ENCODE measurements at regions not wholly inside any gene's neighbourhood (a gene's known extent, or its start where the extent isn't known, plus 50 kb on each side); places are given as distances from the start of the nearest gene placed in this dataset.
A peak's percentile ranks its signal among the peaks of the same experiment; 100 is the strongest.

GRCh38 chr5:26749829-26750228, 288.6 kb downstream of the CDH9 start:
- ChIA-PET CTCF (no interaction called here), POLR2A (no interaction called here)
- no peak for TF ChIP-seq PKNOX1 (IDR thresholded peaks at IDR 0.05)
- no peak for TF ChIP-seq ZNF384 (IDR thresholded peaks at IDR 0.05)
- TF ChIP-seq L3MBTL2 (conservative IDR thresholded peaks at IDR 0.05), result no peak
- no peak for TF ChIP-seq HDGF (IDR thresholded peaks at IDR 0.05; ENCODE audit: borderline replicate concordance)
- TF ChIP-seq CTBP1 (IDR thresholded peaks at IDR 0.05; ENCODE audit: borderline replicate concordance), result no peak
- no peak for TF ChIP-seq SUZ12 (IDR thresholded peaks at IDR 0.05)
- no peak for TF ChIP-seq FOXA1 (IDR thresholded peaks at IDR 0.05)
- no peak for TF ChIP-seq FOXM1 (IDR thresholded peaks at IDR 0.05; ENCODE audit: borderline replicate concordance)
- no peak for TF ChIP-seq ARNT (IDR thresholded peaks at IDR 0.05)
- TF ChIP-seq FOXK2 (IDR thresholded peaks at IDR 0.05), result no peak
- TF ChIP-seq LEF1 (IDR thresholded peaks at IDR 0.05; ENCODE audit: borderline replicate concordance), result no peak
- no peak for DNase-seq (ENCODE audit: extremely low spot score)

- TF ChIP-seq TARDBP (IDR thresholded peaks at IDR 0.05), result no peak
- no peak for TF ChIP-seq CTBP1 (IDR thresholded peaks at IDR 0.05; ENCODE audit: borderline replicate concordance)
- CTCF ChIA-PET, result no interaction called here
- DNase-seq (ENCODE audit: extremely low spot score), result no peak
- POLR2A ChIA-PET, result no interaction called here
Observed at GRCh38 chr5:26740182-26740581, 298.2 kb downstream of the CDH9 start.

- TF ChIP-seq ELF4 (IDR thresholded peaks at IDR 0.05), result no peak
- TF ChIP-seq FOXA1 (IDR thresholded peaks at IDR 0.05), result no peak
- TF ChIP-seq L3MBTL2 (conservative IDR thresholded peaks at IDR 0.05), result no peak
- POLR2A ChIA-PET, result no interaction called here
- CTCF ChIA-PET, result no interaction called here
- no peak for DNase-seq (ENCODE audit: extremely low spot score)
Observed at GRCh38 chr5:26737348-26738265, 300.8 kb downstream of the CDH9 start.

- ChIA-PET CTCF (no interaction called here), POLR2A (no interaction called here)
- no peak for DNase-seq (ENCODE audit: extremely low spot score)
- no peak for TF ChIP-seq TARDBP (IDR thresholded peaks at IDR 0.05)
- TF ChIP-seq BHLHE40 (IDR thresholded peaks at IDR 0.05; ENCODE audit: borderline replicate concordance), result no peak
- no peak for TF ChIP-seq FOXM1 (IDR thresholded peaks at IDR 0.05; ENCODE audit: borderline replicate concordance)
- TF ChIP-seq SP1 (IDR thresholded peaks at IDR 0.05), result no peak
- TF ChIP-seq FOXA1 (IDR thresholded peaks at IDR 0.05), result no peak
- TF ChIP-seq LEF1 (IDR thresholded peaks at IDR 0.05; ENCODE audit: borderline replicate concordance), result no peak
- TF ChIP-seq ELF4 (IDR thresholded peaks at IDR 0.05), result no peak
- no peak for TF ChIP-seq FOXK2 (IDR thresholded peaks at IDR 0.05)
Observed at GRCh38 chr5:26727916-26728315, 310.5 kb downstream of the CDH9 start.

GRCh38 chr5:26719803-26720202, 318.6 kb downstream of the CDH9 start:
- ChIA-PET POLR2A (no interaction called here), CTCF (no interaction called here)
- DNase-seq (ENCODE audit: extremely low spot score), result no peak
- TF ChIP-seq HDGF (IDR thresholded peaks at IDR 0.05; ENCODE audit: borderline replicate concordance) (no peak), SP1 (IDR thresholded peaks at IDR 0.05) (no peak), NFRKB (IDR thresholded peaks at IDR 0.05) (no peak), BHLHE40 (IDR thresholded peaks at IDR 0.05; ENCODE audit: borderline replicate concordance) (no peak), FOXK2 (IDR thresholded peaks at IDR 0.05) (no peak), TARDBP (IDR thresholded peaks at IDR 0.05) (no peak), SUZ12 (IDR thresholded peaks at IDR 0.05) (no peak), L3MBTL2 (conservative IDR thresholded peaks at IDR 0.05) (no peak), CTBP1 (IDR thresholded peaks at IDR 0.05; ENCODE audit: borderline replicate concordance) (no peak), PKNOX1 (IDR thresholded peaks at IDR 0.05) (no peak), ZNF384 (IDR thresholded peaks at IDR 0.05) (no peak), ARNT (IDR thresholded peaks at IDR 0.05) (no peak), FOXM1 (IDR thresholded peaks at IDR 0.05; ENCODE audit: borderline replicate concordance) (no peak), FOXA1 (IDR thresholded peaks at IDR 0.05) (no peak)

GRCh38 chr5:26700759-26701384, 337.5 kb downstream of the CDH9 start:
- POLR2A ChIA-PET, result no interaction called here
- CTCF ChIA-PET, result interaction anchor here (0.6 to 1.0 kb wide), 2 partner anchors 9 to 902 kb away, joined by 3 to 4 read pairs; no protein-coding TSS in a partner anchor
- TF ChIP-seq ELF4 (IDR thresholded peaks at IDR 0.05), result no peak
- no peak for TF ChIP-seq L3MBTL2 (conservative IDR thresholded peaks at IDR 0.05)
- no peak for TF ChIP-seq SP1 (IDR thresholded peaks at IDR 0.05)
- TF ChIP-seq PKNOX1 (IDR thresholded peaks at IDR 0.05), result no peak
- TF ChIP-seq ZNF384 (IDR thresholded peaks at IDR 0.05), result no peak
- DNase-seq (ENCODE audit: extremely low spot score), result peak; percentile 53

- POLR2A ChIA-PET, result no interaction called here
- DNase-seq (ENCODE audit: extremely low spot score), result no peak
- TF ChIP-seq FOXK2 (IDR thresholded peaks at IDR 0.05), result no peak
- no peak for TF ChIP-seq LEF1 (IDR thresholded peaks at IDR 0.05; ENCODE audit: borderline replicate concordance)
- TF ChIP-seq CTBP1 (IDR thresholded peaks at IDR 0.05; ENCODE audit: borderline replicate concordance), result no peak
- TF ChIP-seq ZNF384 (IDR thresholded peaks at IDR 0.05), result no peak
- TF ChIP-seq HDGF (IDR thresholded peaks at IDR 0.05; ENCODE audit: borderline replicate concordance), result no peak
- no peak for TF ChIP-seq NFRKB (IDR thresholded peaks at IDR 0.05)
- no peak for TF ChIP-seq SUZ12 (IDR thresholded peaks at IDR 0.05)
- no peak for TF ChIP-seq FOXM1 (IDR thresholded peaks at IDR 0.05; ENCODE audit: borderline replicate concordance)
- no peak for TF ChIP-seq FOXA1 (IDR thresholded peaks at IDR 0.05)
- TF ChIP-seq PKNOX1 (IDR thresholded peaks at IDR 0.05), result no peak
- no peak for TF ChIP-seq L3MBTL2 (conservative IDR thresholded peaks at IDR 0.05)
- TF ChIP-seq SP1 (IDR thresholded peaks at IDR 0.05), result no peak
- TF ChIP-seq ARNT (IDR thresholded peaks at IDR 0.05), result no peak
- TF ChIP-seq ELF4 (IDR thresholded peaks at IDR 0.05), result no peak
- CTCF ChIA-PET, result no interaction called here
Observed at GRCh38 chr5:26692952-26693351, 345.4 kb downstream of the CDH9 start.

Measured in HEK293T (cell line).